Gastroesophageal sphincter (tissue), 4 donors: ENCODE measurements at regions not wholly inside any gene's neighbourhood (a gene's known extent, or its start where the extent isn't known, plus 50 kb on each side); places are given as distances from the start of the nearest gene placed in this dataset.

Experiments used
- ATAC-seq: fragments of 150-250 bp; one replicate; pipeline ENCODE4 v1.9.1; 2016; ENCODE audit warnings: mild to moderate bottlenecking, moderate library complexity
- H3K27ac ChIP-seq, 4 donors: fragments of 200-600 bp; sonication (generic) in 3 of 4; 1 replicate in 3 of 4; 2 replicates in 1 of 4; pipeline ENCODE4 v1.5.1; 2016 to 2019
- H3K27me3 ChIP-seq: fragments of 200-600 bp; sonication (generic); one replicate; pipeline ENCODE4 v1.5.1; 2019
- H3K36me3 ChIP-seq, 2 donors: fragments of 200-600 bp; sonication (generic); one replicate each; pipeline ENCODE4 v1.5.1; 2019; ENCODE audit warnings: control low read depth in 1 of 2
- H3K4me1 ChIP-seq, 3 donors: fragments of 200-600 bp; sonication (generic); 1 replicate in 2 of 3; 2 replicates in 1 of 3; pipeline ENCODE4 v1.5.1; 2016 to 2019; ENCODE audit warnings: control low read depth in 2 of 3
- H3K4me3 ChIP-seq, 2 donors: fragments of 200-600 bp; sonication (generic); one replicate each; pipeline ENCODE4 v1.5.1; 2019; ENCODE audit warnings: mild to moderate bottlenecking in 1 of 2, moderate library complexity in 1 of 2
- H3K9me3 ChIP-seq, 3 donors: fragments of 200-600 bp; sonication (generic); one replicate each; pipeline ENCODE4 v1.5.1; 2017 to 2019; ENCODE audit warnings: control low read depth in 2 of 3
- EP300 ChIP-seq: sonication (generic); formaldehyde crosslinking; IDR thresholded peaks from one replicate; pipeline ENCODE4 v1.6.1; 2017; ENCODE audit warnings: antibody characterized with exemption, mild to moderate bottlenecking
- POLR2A ChIP-seq, 2 donors: fragments of 450-650 bp; IDR thresholded peaks; one replicate each; pipeline ENCODE4 v1.6.1; 2017; ENCODE audit warnings: antibody characterized with exemption in 2 of 2, mild to moderate bottlenecking in 2 of 2, moderate library complexity in 1 of 2
- POLR2AphosphoS5 ChIP-seq: sonication (generic); formaldehyde crosslinking; IDR thresholded peaks from one replicate; pipeline ENCODE4 v1.6.1; 2017; ENCODE audit warnings: antibody characterized with exemption
- WGBS, 2 donors: methylation state at CpG; one replicate each; pipeline ENCODE4 v1.1.5; 2018; ENCODE audit warnings: low coverage in 1 of 2; 5-methylcytosine and 5-hydroxymethylcytosine counted together
- TF ChIP-seq, protein P1 (sequence below), 4 experiments: fragments of 200-600 bp in 2 of 4; fragments of 450-650 bp in 2 of 4; sonication (generic) in 1 of 4; IDR thresholded peaks; one replicate each; pipeline ENCODE4 v1.5.1; 2017 to 2019; ENCODE audit warnings: antibody characterized with exemption in 4 of 4, mild to moderate bottlenecking in 2 of 4, moderate library complexity in 2 of 4

DNA sequence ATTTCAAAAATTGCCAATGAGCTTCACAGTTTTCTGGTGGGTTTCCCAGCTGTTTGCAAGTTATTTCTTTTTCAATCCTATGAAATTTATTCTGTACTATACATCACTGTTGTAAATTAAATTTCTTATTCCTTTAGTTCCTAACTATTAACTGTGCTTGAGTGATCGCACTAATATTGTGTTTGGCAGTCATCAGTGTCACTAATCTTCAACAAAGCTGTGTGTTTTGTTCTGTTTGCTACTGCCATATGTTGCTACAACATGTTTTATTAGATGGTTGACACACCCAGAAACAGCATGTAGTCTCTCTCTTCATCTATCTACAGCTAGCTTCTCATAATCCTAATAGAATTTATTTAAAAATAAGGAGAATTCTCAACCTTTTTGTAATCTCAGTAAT, 453.6 kb upstream of the PRR20A start:
- no peaks in the 10 kb centered on the region for H3K4me1 ChIP-seq
- H3K27ac ChIP-seq = no peak overlapping the region
- TF ChIP-seq EP300 (no peak), POLR2A (IDR thresholded peaks at IDR 0.05) (no peak), POLR2AphosphoS5 (no peak)
- TF ChIP-seq, protein P1, sequence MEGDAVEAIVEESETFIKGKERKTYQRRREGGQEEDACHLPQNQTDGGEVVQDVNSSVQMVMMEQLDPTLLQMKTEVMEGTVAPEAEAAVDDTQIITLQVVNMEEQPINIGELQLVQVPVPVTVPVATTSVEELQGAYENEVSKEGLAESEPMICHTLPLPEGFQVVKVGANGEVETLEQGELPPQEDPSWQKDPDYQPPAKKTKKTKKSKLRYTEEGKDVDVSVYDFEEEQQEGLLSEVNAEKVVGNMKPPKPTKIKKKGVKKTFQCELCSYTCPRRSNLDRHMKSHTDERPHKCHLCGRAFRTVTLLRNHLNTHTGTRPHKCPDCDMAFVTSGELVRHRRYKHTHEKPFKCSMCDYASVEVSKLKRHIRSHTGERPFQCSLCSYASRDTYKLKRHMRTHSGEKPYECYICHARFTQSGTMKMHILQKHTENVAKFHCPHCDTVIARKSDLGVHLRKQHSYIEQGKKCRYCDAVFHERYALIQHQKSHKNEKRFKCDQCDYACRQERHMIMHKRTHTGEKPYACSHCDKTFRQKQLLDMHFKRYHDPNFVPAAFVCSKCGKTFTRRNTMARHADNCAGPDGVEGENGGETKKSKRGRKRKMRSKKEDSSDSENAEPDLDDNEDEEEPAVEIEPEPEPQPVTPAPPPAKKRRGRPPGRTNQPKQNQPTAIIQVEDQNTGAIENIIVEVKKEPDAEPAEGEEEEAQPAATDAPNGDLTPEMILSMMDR (IDR thresholded peaks at IDR 0.05) = no peak
- no peaks in the 10 kb centered on the region for H3K9me3 ChIP-seq
- WGBS, 2 donors = 60 to 73% methylated on average over 1 of the region's 1 CpG
- H3K4me3 ChIP-seq = no peak overlapping the region
- ATAC-seq = no peak
- no peaks in the 10 kb centered on the region for H3K36me3 ChIP-seq
- no peaks in the 10 kb centered on the region for H3K27me3 ChIP-seq

DNA sequence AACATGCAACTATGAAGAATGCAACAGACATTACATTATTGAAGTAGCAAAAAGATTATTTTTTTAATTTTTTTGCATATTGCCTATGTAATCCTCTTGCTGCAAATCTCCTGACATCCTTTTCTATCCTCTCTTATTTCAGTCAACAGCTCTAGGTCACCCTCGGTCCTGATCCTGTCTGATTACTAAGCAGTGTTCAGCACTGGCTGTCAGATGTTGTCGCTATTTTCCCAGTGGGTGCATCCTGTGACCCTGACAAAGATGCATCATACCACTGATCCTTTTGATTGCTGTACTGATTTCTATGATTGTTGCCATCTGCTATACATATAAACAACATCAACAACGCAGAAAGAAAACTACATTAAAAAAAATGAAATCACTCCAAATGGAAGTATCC, 443.7 kb upstream of the PRR20A start:
- H3K4me1 ChIP-seq = no peaks in the 10 kb centered on the region
- H3K27ac ChIP-seq = no peak overlapping the region
- 19 to 47% methylated on average over 1 to 3 of the region's 3 CpGs for WGBS, 2 donors
- H3K4me3 ChIP-seq = no peak overlapping the region
- H3K36me3 ChIP-seq = no peaks in the 10 kb centered on the region
- H3K27me3 ChIP-seq = no peaks in the 10 kb centered on the region
- no peaks in the 10 kb centered on the region for H3K9me3 ChIP-seq
- TF ChIP-seq EP300 = no peak
- no peak for TF ChIP-seq POLR2AphosphoS5
- TF ChIP-seq, protein P1 (IDR thresholded peaks at IDR 0.05) = no peak
- no peak for TF ChIP-seq POLR2A (IDR thresholded peaks at IDR 0.05)
- ATAC-seq = no peak

DNA sequence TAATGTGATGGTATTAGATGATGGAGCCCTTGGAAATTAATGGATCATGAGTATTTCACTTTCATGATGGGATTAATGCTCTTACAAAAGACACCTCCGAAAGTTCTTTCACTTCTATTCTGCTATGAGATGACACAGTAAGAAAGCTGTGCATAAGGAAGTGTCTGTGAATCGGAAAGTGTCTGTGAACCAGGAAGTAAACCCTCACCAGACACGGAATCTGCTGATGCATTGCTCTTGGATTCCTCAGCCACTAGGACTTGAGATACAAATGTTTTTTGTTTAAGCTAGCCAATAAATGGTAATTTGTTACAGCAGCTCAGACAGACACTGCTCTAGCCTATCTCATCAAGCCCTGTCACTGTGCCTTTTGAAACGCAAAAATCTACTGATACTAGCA, 440.4 kb upstream of the PRR20A start:
- no peaks in the 10 kb centered on the region for H3K4me1 ChIP-seq
- WGBS, 2 donors = 79 to 94% methylated on average over 2 to 4 of the region's 4 CpGs
- H3K27me3 ChIP-seq = no peaks in the 10 kb centered on the region
- TF ChIP-seq POLR2A (IDR thresholded peaks at IDR 0.05) (no peak), POLR2AphosphoS5 (no peak), EP300 (no peak)
- TF ChIP-seq, protein P1 (IDR thresholded peaks at IDR 0.05) = no peak
- no peak overlapping the region for H3K27ac ChIP-seq
- ATAC-seq = no peak
- H3K9me3 ChIP-seq = no peaks in the 10 kb centered on the region
- H3K4me3 ChIP-seq = no peak overlapping the region
- H3K36me3 ChIP-seq = no peaks in the 10 kb centered on the region

DNA sequence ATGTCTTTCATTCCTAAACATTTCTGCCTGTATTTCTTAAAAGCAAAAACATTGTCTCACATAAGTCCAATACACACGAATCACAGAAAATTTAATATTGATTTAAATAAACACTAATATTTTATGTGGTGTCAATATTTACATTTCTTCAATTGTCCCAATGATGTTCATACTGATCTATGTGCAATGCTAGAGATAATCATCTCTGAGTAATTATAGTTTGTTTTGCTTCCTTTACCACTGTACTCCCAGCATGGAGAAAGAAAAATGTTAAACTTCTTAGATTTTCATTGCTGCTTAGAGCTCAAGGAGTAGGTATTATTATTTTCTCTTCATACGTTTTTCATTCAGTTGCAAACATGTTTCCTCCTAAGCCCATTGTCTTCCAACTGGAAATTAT, 434.2 kb upstream of the PRR20A start:
- WGBS, 2 donors = 37 to 42% methylated on average over 2 of the region's 2 CpGs
- ATAC-seq = no peak
- no peak for TF ChIP-seq POLR2AphosphoS5
- TF ChIP-seq, protein P1 (IDR thresholded peaks at IDR 0.05) = no peak
- TF ChIP-seq EP300 = no peak
- no peak for TF ChIP-seq POLR2A (IDR thresholded peaks at IDR 0.05)

DNA sequence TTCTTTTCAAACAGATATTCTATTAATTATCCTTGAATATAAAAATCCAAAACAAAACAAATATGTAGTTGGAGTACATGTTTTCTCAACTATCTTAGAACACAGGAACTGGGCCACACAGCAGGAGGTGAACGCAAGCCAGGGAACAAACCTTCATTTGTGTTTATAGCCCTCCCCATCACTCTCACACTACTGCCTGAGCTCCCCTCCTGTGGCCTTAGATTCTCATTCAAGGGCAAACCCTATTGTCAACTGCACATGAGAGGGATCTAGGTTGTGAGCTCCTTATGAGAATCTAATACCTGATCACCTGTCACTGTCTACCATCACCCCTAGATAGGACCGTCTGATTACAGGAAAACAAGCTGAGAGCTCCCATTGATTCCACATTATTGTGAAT, 427.1 kb upstream of the PRR20A start:
- no peak for TF ChIP-seq EP300
- TF ChIP-seq, protein P1 (IDR thresholded peaks at IDR 0.05) = no peak
- TF ChIP-seq POLR2A (IDR thresholded peaks at IDR 0.05) = no peak
- TF ChIP-seq POLR2AphosphoS5 = no peak
- Histone ChIP-seq H3K27me3 (no peaks in the 10 kb centered on the region), H3K9me3 (no peaks in the 10 kb centered on the region), H3K27ac (no peak overlapping the region), H3K36me3 (no peaks in the 10 kb centered on the region), H3K4me1 (no peaks in the 10 kb centered on the region), H3K4me3 (no peak overlapping the region)
- 68 to 80% methylated on average over 2 of the region's 2 CpGs for WGBS, 2 donors
- ATAC-seq = no peak

More for the DNA sequence above, 434.2 kb upstream of the PRR20A start:
- no peak overlapping the region for H3K27ac ChIP-seq
- H3K9me3 ChIP-seq = no peaks in the 10 kb centered on the region
- H3K4me1 ChIP-seq = no peaks in the 10 kb centered on the region
- H3K36me3 ChIP-seq = no peaks in the 10 kb centered on the region
- no peak overlapping the region for H3K4me3 ChIP-seq
- H3K27me3 ChIP-seq = no peaks in the 10 kb centered on the region
